H1 (cell line): ENCODE measurements at regions not wholly inside any gene's neighbourhood (a gene's known extent, or its start where the extent isn't known, plus 50 kb on each side); places are given as distances from the start of the nearest gene placed in this dataset.

Source experiments
- BRCA1 ChIP-seq: IDR thresholded peaks from 2 replicates; pipeline ENCODE4 v1.6.1; 2012; ENCODE audit warnings: low read depth, low read length, improper control_type of control experiment
- CHD2 ChIP-seq: IDR thresholded peaks from 2 replicates; pipeline ENCODE4 v1.6.1; 2012; ENCODE audit warnings: low read length, improper control_type of control experiment
- CREB1 ChIP-seq: IDR thresholded peaks from 2 replicates; pipeline ENCODE4 v1.6.1; 2012; ENCODE audit warnings: inconsistent platforms
- EZH2 ChIP-seq: fragments of 200-600 bp; sonication (generic); IDR thresholded peaks from 2 replicates; pipeline ENCODE4 v1.7.1; 2012; ENCODE audit warnings: low read depth, mild to moderate bottlenecking, moderate library complexity, low read length, inconsistent platforms; ENCODE audit not compliant: severe bottlenecking
- POLR2A ChIP-seq, 2 experiments: IDR thresholded peaks; 1 replicate in 1 of 2; 2 replicates in 1 of 2; pipeline ENCODE4 v1.6.1; 2011; ENCODE audit warnings: low read depth in 2 of 2, low read length in 2 of 2, mild to moderate bottlenecking in 2 of 2; ENCODE audit errors: control extremely low read depth in 1 of 2
- RXRA ChIP-seq: IDR thresholded peaks from 2 replicates; pipeline ENCODE4 v1.6.1; 2011; ENCODE audit warnings: low read depth, mild to moderate bottlenecking, low read length, moderate library complexity; ENCODE audit not compliant: insufficient read depth
- SP1 ChIP-seq: IDR thresholded peaks from 2 replicates; pipeline ENCODE4 v1.6.1; 2011; ENCODE audit warnings: low read depth, low read length
- TBP ChIP-seq: IDR thresholded peaks from 2 replicates; pipeline ENCODE4 v1.6.1; 2011; ENCODE audit warnings: low read depth, low read length, improper control_type of control experiment

GRCh38 chr10:78820007-78820362 lies 248.8 kb upstream of the ZMIZ1 start:
- TF ChIP-seq TBP: no peak
- TF ChIP-seq CHD2: no peak
- no peak for TF ChIP-seq EZH2
- TF ChIP-seq RXRA: no peak
- no peak for TF ChIP-seq SP1
- TF ChIP-seq POLR2A (IDR thresholded peaks at IDR 0.05; ENCODE audit: control extremely low read depth in 1 of 2, low read depth in 2 of 2, low read length in 2 of 2): no peak
- TF ChIP-seq CREB1: no peak
- TF ChIP-seq BRCA1: no peak
